Activated CD8-positive, alpha-beta T cell treated with anti-CD3 and anti-CD28 coated beads for 36 hours (primary cell): ENCODE measurements at regions not wholly inside any gene's neighbourhood (a gene's known extent, or its start where the extent isn't known, plus 50 kb on each side); places are given as distances from the start of the nearest gene placed in this dataset.

ENCODE experiments used
- ATAC-seq: fragments of 200-7000 bp; cut with Tn5 transposase; one replicate; pipeline ENCODE4 v1.10.0; 2021; ENCODE audit warnings: mild to moderate bottlenecking, moderate library complexity
- CTCF ChIA-PET: fragments of 350-600 bp; sonication (Branson Sonifier 250); formaldehyde crosslinking; loops from one replicate; lab custom pipeline; 2021; ENCODE audit warnings: antibody characterized with exemption; lab: Charles Lee
- POLR2A ChIA-PET: fragments of 350-600 bp; sonication (Branson Sonifier 250); formaldehyde crosslinking; loops from one replicate; lab custom pipeline; 2021; ENCODE audit warnings: antibody characterized with exemption; lab: Charles Lee
- DNase-seq: peaks from one replicate; pipeline ENCODE4 v3.0.0-alpha.2; 2020
- H3K27ac Mint-ChIP-seq: one replicate; pipeline ENCODE4 v1.8.0; 2021; ENCODE audit warnings: mild to moderate bottlenecking, mixed read lengths
- H3K27me3 Mint-ChIP-seq: one replicate; pipeline ENCODE4 v1.8.0; 2021; ENCODE audit warnings: mixed read lengths
- H3K36me3 Mint-ChIP-seq: one replicate; pipeline ENCODE4 v1.8.0; 2021; ENCODE audit warnings: low read depth, mixed read lengths
- H3K4me1 Mint-ChIP-seq: one replicate; pipeline ENCODE4 v1.8.0; 2021; ENCODE audit warnings: low read depth, mixed read lengths
- H3K4me3 Mint-ChIP-seq: one replicate; pipeline ENCODE4 v1.8.0; 2021; ENCODE audit warnings: mild to moderate bottlenecking, moderate library complexity, mixed read lengths
- H3K9me3 Mint-ChIP-seq: one replicate; pipeline ENCODE4 v1.8.0; 2021; ENCODE audit warnings: mixed read lengths
- CTCF ChIP-seq: fragments of 200-600 bp; IDR thresholded peaks from one replicate; pipeline ENCODE4 v1.8.0; 2022; ENCODE audit warnings: antibody characterized with exemption, mild to moderate bottlenecking
- intact Hi-C: fragments of 100-400 bp; cut with micrococcal nuclease; formaldehyde crosslinking; loops from one replicate; pipeline ENCODE4 v1.10.0; 2022

- H3K4me3 Mint-ChIP-seq: no peak overlapping the region
- H3K4me1 Mint-ChIP-seq: no peaks in the 10 kb centered on the region
- intact Hi-C loops: no loop called here
- peaks cover 5% of the 10 kb centered on the region for H3K36me3 Mint-ChIP-seq
- no peak overlapping the region for H3K27ac Mint-ChIP-seq
- POLR2A ChIA-PET: no interaction called here
- ATAC-seq (no peak), DNase-seq (no peak)
- CTCF ChIA-PET: no interaction called here
- TF ChIP-seq CTCF: no peak
- H3K9me3 Mint-ChIP-seq: peaks cover 10% of the 10 kb centered on the region
- no peaks in the 10 kb centered on the region for H3K27me3 Mint-ChIP-seq
Measured at GRCh38 chr2:217392930-217393584, 533.2 kb upstream of the TNP1 start.

- no peak for TF ChIP-seq CTCF
- Mint-ChIP-seq H3K36me3 (peaks cover 5% of the 10 kb centered on the region), H3K4me1 (peaks cover 8% of the 10 kb centered on the region), H3K9me3 (peaks cover 10% of the 10 kb centered on the region), H3K27me3 (no peaks in the 10 kb centered on the region), H3K4me3 (no peak overlapping the region), H3K27ac (no peak overlapping the region)
- ChIA-PET POLR2A (no interaction called here), CTCF (no interaction called here)
- intact Hi-C loops: no loop called here
- DNase-seq (no peak), ATAC-seq (no peak)
Measured at GRCh38 chr2:217387776-217388387, 528.0 kb upstream of the TNP1 start.

GRCh38 chr2:217386041-217386440 lies 526.2 kb upstream of the TNP1 start:
- TF ChIP-seq CTCF: no peak
- H3K9me3 Mint-ChIP-seq: peaks cover 3% of the 10 kb centered on the region
- H3K27ac Mint-ChIP-seq: no peak overlapping the region
- H3K4me3 Mint-ChIP-seq: no peak overlapping the region
- peaks cover 11% of the 10 kb centered on the region for H3K4me1 Mint-ChIP-seq
- DNase-seq: no peak
- no peaks in the 10 kb centered on the region for H3K36me3 Mint-ChIP-seq
- intact Hi-C loops: no loop called here
- ATAC-seq: no peak
- H3K27me3 Mint-ChIP-seq: no peaks in the 10 kb centered on the region
- CTCF ChIA-PET: no interaction called here
- POLR2A ChIA-PET: no interaction called here

- ChIA-PET CTCF (interaction anchor here (0.7 kb wide), 1 partner anchor 131 kb away, joined by 3 read pairs; no protein-coding TSS in a partner anchor), POLR2A (no interaction called here)
- TF ChIP-seq CTCF: no peak
- no peak overlapping the region for H3K27ac Mint-ChIP-seq
- H3K4me3 Mint-ChIP-seq: no peak overlapping the region
- intact Hi-C loops: no loop called here
- H3K27me3 Mint-ChIP-seq: no peaks in the 10 kb centered on the region
- DNase-seq (no peak), ATAC-seq (no peak)
- H3K4me1 Mint-ChIP-seq: peaks cover 11% of the 10 kb centered on the region
- no peaks in the 10 kb centered on the region for H3K9me3 Mint-ChIP-seq
- H3K36me3 Mint-ChIP-seq: peaks cover 2% of the 10 kb centered on the region
Measured at GRCh38 chr2:217383620-217384019, 523.8 kb upstream of the TNP1 start.

GRCh38 chr2:217382794-217383193 lies 522.9 kb upstream of the TNP1 start:
- Mint-ChIP-seq H3K27ac (no peak overlapping the region), H3K4me3 (no peak overlapping the region), H3K36me3 (peaks cover 2% of the 10 kb centered on the region), H3K9me3 (peaks cover under 1% of the 10 kb centered on the region), H3K27me3 (no peaks in the 10 kb centered on the region), H3K4me1 (peaks cover 9% of the 10 kb centered on the region)
- ChIA-PET POLR2A (no interaction called here), CTCF (interaction anchor here (0.7 kb wide), 1 partner anchor 130 kb away, joined by 3 read pairs; no protein-coding TSS in a partner anchor)
- TF ChIP-seq CTCF: no peak
- DNase-seq: peak; percentile 26
- ATAC-seq: peak; percentile 87
- intact Hi-C loops: no loop called here
